ENCODE measurements at regions not wholly inside any gene's neighbourhood (a gene's known extent, or its start where the extent isn't known, plus 50 kb on each side); places are given as distances from the start of the nearest gene placed in this dataset.

DNA sequence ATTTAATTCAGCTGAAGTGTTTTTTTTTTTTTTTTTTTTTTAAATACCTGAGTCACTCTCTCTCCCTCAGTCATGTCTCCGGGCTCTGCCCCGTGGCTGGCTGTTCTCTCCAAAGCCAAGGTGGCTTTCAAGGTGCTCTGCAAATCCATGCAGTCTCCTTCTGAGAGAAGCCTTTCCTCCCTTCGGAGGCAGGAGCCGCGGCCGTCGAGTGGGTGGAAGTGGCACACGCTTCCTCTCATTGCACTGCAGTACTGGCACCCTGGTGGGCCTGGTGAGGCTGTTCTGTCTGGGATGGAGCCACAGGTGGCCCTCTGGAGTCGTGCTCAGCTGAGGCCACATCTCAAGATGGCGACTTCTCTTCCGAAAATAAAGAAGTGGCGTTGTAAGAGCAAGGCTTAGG, 221.8 kb downstream of the GLRX3 start:
- Histone ChIP-seq H3K27me3 (ENCODE audit: control insufficient read depth, insufficient read depth, low read length) (no peaks in the 10 kb centered on the region), H3K4me3 (ENCODE audit: low read length) (no peak overlapping the region), H3K9me3 (ENCODE audit: control insufficient read depth, low read depth, low read length) (no peaks in the 10 kb centered on the region), H3K36me3 (ENCODE audit: control insufficient read depth, insufficient read depth, low read length) (no peaks in the 10 kb centered on the region), H3K27ac (ENCODE audit: low read length) (no peak overlapping the region), H3K4me1 (ENCODE audit: control insufficient read depth, insufficient read depth, low read length) (peaks cover 3% of the 10 kb centered on the region)
- no peak for DNase-seq
- no CpG with 5 or more reads among the region's 12 CpGs for WGBS (ENCODE audit: insufficient coverage, low lambda C conversion rate)

GRCh38 chr10:130358981-130359650, 222.9 kb downstream of the GLRX3 start:
- 83% methylated on average over 7 of the region's 23 CpGs for WGBS (ENCODE audit: insufficient coverage, low lambda C conversion rate)
- Histone ChIP-seq H3K4me3 (ENCODE audit: low read length) (no peak overlapping the region), H3K4me1 (ENCODE audit: control insufficient read depth, insufficient read depth, low read length) (peaks cover 3% of the 10 kb centered on the region), H3K27me3 (ENCODE audit: control insufficient read depth, insufficient read depth, low read length) (no peaks in the 10 kb centered on the region), H3K36me3 (ENCODE audit: control insufficient read depth, insufficient read depth, low read length) (no peaks in the 10 kb centered on the region), H3K27ac (ENCODE audit: low read length) (no peak overlapping the region), H3K9me3 (ENCODE audit: control insufficient read depth, low read depth, low read length) (no peaks in the 10 kb centered on the region)
- no peak for DNase-seq

DNA sequence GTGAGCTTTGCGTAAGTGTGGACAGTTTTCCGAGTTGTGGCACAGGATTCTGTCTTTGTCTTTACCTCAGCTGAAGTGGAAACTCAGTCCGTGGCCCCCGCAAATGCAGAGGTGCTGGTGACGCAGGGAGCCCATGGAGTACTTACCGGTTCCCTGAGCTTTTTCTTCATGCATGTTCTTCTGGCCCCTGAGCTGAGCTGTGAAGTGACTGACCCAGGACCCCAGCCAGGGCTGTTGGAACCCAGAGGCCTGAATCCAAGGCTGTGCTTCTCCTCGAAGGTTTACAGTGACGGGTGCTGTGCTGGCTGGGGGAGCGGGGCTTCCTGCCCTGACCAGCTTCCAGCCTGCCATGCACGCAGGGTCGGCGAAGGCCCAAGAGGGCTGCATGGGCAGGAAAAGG, 223.5 kb downstream of the GLRX3 start:
- Histone ChIP-seq H3K9me3 (ENCODE audit: control insufficient read depth, low read depth, low read length) (no peaks in the 10 kb centered on the region), H3K27ac (ENCODE audit: low read length) (no peak overlapping the region), H3K4me1 (ENCODE audit: control insufficient read depth, insufficient read depth, low read length) (peaks cover 3% of the 10 kb centered on the region), H3K4me3 (ENCODE audit: low read length) (no peak overlapping the region), H3K36me3 (ENCODE audit: control insufficient read depth, insufficient read depth, low read length) (no peaks in the 10 kb centered on the region), H3K27me3 (ENCODE audit: control insufficient read depth, insufficient read depth, low read length) (no peaks in the 10 kb centered on the region)
- no peak for DNase-seq
- no CpG with 5 or more reads among the region's 12 CpGs for WGBS (ENCODE audit: insufficient coverage, low lambda C conversion rate)

DNA sequence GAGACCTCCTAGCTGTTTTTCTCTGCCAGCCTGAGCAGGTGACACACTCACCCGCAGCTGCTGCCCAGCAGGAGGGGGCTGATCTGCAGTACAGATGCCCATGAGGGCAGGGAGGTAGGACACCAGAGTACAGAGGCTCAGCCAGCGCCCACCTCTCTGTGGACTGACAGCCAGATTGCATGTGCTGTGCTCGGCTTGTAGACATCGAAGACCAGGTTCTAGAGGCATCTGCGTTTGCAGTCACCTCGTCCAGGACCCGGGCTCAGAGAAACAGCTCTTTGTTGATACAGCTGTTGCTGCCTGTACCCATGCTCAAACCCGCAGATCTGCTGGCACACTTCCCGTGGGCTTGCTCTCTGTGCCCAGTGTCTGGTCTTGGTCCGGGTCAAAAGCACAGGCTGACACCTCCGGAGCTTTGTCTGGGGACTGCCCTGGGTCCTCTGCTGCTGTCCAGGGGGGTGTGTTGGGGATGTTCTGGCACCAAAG, 224.7 kb downstream of the GLRX3 start:
- Histone ChIP-seq H3K27me3 (ENCODE audit: control insufficient read depth, insufficient read depth, low read length) (no peaks in the 10 kb centered on the region), H3K36me3 (ENCODE audit: control insufficient read depth, insufficient read depth, low read length) (no peaks in the 10 kb centered on the region), H3K9me3 (ENCODE audit: control insufficient read depth, low read depth, low read length) (no peaks in the 10 kb centered on the region), H3K4me1 (ENCODE audit: control insufficient read depth, insufficient read depth, low read length) (peaks cover 3% of the 10 kb centered on the region), H3K27ac (ENCODE audit: low read length) (no peak overlapping the region), H3K4me3 (ENCODE audit: low read length) (no peak overlapping the region)
- WGBS (ENCODE audit: insufficient coverage, low lambda C conversion rate) = no CpG with 5 or more reads among the region's 11 CpGs
- no peak for DNase-seq

GRCh38 chr10:130361351-130362105, 225.3 kb downstream of the GLRX3 start:
- 65% methylated on average over 2 of the region's 10 CpGs for WGBS (ENCODE audit: insufficient coverage, low lambda C conversion rate)
- no peak for DNase-seq

GRCh38 chr10:130362308-130362761, 226.1 kb downstream of the GLRX3 start:
- no peak overlapping the region for H3K4me3 ChIP-seq (ENCODE audit: low read length)
- no peaks in the 10 kb centered on the region for H3K27me3 ChIP-seq (ENCODE audit: control insufficient read depth, insufficient read depth, low read length)
- H3K9me3 ChIP-seq (ENCODE audit: control insufficient read depth, low read depth, low read length) = no peaks in the 10 kb centered on the region
- H3K27ac ChIP-seq (ENCODE audit: low read length) = no peak overlapping the region
- peak; percentile 59 to 64 for DNase-seq
- peaks cover 3% of the 10 kb centered on the region for H3K4me1 ChIP-seq (ENCODE audit: control insufficient read depth, insufficient read depth, low read length)
- no peaks in the 10 kb centered on the region for H3K36me3 ChIP-seq (ENCODE audit: control insufficient read depth, insufficient read depth, low read length)
- WGBS (ENCODE audit: insufficient coverage, low lambda C conversion rate) = no CpG with 5 or more reads among the region's 9 CpGs

More at GRCh38 chr10:130361351-130362105, 225.3 kb downstream of the GLRX3 start:
- Histone ChIP-seq H3K4me3 (ENCODE audit: low read length) (no peak overlapping the region), H3K27me3 (ENCODE audit: control insufficient read depth, insufficient read depth, low read length) (no peaks in the 10 kb centered on the region), H3K27ac (ENCODE audit: low read length) (no peak overlapping the region), H3K4me1 (ENCODE audit: control insufficient read depth, insufficient read depth, low read length) (peaks cover 3% of the 10 kb centered on the region), H3K9me3 (ENCODE audit: control insufficient read depth, low read depth, low read length) (no peaks in the 10 kb centered on the region), H3K36me3 (ENCODE audit: control insufficient read depth, insufficient read depth, low read length) (no peaks in the 10 kb centered on the region)

- Histone ChIP-seq H3K4me3 (ENCODE audit: low read length) (no peak overlapping the region), H3K4me1 (ENCODE audit: control insufficient read depth, insufficient read depth, low read length) (peaks cover 3% of the 10 kb centered on the region), H3K27ac (ENCODE audit: low read length) (no peak overlapping the region), H3K27me3 (ENCODE audit: control insufficient read depth, insufficient read depth, low read length) (no peaks in the 10 kb centered on the region), H3K36me3 (ENCODE audit: control insufficient read depth, insufficient read depth, low read length) (no peaks in the 10 kb centered on the region), H3K9me3 (ENCODE audit: control insufficient read depth, low read depth, low read length) (no peaks in the 10 kb centered on the region)
- DNase-seq = no peak
- WGBS (ENCODE audit: insufficient coverage, low lambda C conversion rate) = no CpG with 5 or more reads among the region's 5 CpGs
Measured at GRCh38 chr10:130363051-130363450, 226.9 kb downstream of the GLRX3 start.

DNA sequence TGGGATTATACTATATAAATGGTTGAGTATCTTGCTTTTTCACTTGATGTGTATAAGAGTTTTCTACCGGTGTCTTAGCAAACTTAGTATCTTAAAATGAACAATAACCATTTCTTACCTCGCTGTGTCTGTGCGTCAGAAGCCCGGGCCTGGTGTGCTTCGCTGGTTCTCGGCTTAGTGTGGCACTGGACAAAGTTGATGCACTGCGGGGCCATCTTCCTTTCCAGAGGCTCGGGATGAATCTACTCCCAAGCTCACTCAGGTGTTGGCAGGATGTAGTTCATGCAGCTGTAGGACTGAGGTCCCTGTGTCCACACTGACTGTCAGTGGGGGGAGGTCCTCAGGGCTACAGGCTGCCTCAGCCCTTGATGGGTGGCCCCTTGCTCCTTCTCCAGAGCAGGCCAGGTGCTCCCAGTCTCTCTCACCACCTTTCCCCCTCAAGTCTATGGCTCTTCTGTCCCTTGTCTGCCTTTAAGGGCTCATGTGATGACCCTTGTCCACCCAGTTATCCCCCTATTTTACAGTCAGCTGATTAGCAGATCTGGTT, 227.8 kb downstream of the GLRX3 start:
- no peak for DNase-seq
- no peaks in the 10 kb centered on the region for H3K9me3 ChIP-seq (ENCODE audit: control insufficient read depth, low read depth, low read length)
- no CpG with 5 or more reads among the region's 8 CpGs for WGBS (ENCODE audit: insufficient coverage, low lambda C conversion rate)
- peaks cover 12% of the 10 kb centered on the region for H3K4me1 ChIP-seq (ENCODE audit: control insufficient read depth, insufficient read depth, low read length)
- H3K27me3 ChIP-seq (ENCODE audit: control insufficient read depth, insufficient read depth, low read length) = no peaks in the 10 kb centered on the region
- no peak overlapping the region for H3K27ac ChIP-seq (ENCODE audit: low read length)
- H3K4me3 ChIP-seq (ENCODE audit: low read length) = no peak overlapping the region
- no peaks in the 10 kb centered on the region for H3K36me3 ChIP-seq (ENCODE audit: control insufficient read depth, insufficient read depth, low read length)

GRCh38 chr10:130364631-130365411, 228.6 kb downstream of the GLRX3 start:
- Histone ChIP-seq H3K27me3 (ENCODE audit: control insufficient read depth, insufficient read depth, low read length) (no peaks in the 10 kb centered on the region), H3K9me3 (ENCODE audit: control insufficient read depth, low read depth, low read length) (no peaks in the 10 kb centered on the region)

More at GRCh38 chr10:130364631-130365411, 228.6 kb downstream of the GLRX3 start:
- Histone ChIP-seq H3K27ac (ENCODE audit: low read length) (no peak overlapping the region), H3K36me3 (ENCODE audit: control insufficient read depth, insufficient read depth, low read length) (no peaks in the 10 kb centered on the region), H3K4me1 (ENCODE audit: control insufficient read depth, insufficient read depth, low read length) (peaks cover 20% of the 10 kb centered on the region), H3K4me3 (ENCODE audit: low read length) (no peak overlapping the region)
- WGBS (ENCODE audit: insufficient coverage, low lambda C conversion rate) = 100% methylated on average over 2 of the region's 17 CpGs
- no peak for DNase-seq
